ENCODE measurements at regions not wholly inside any gene's neighbourhood (a gene's known extent, or its start where the extent isn't known, plus 50 kb on each side); places are given as distances from the start of the nearest gene placed in this dataset.
"Not testable (repeated sequence)": the region's sequence is repeated elsewhere in the genome, so short reads cannot be mapped to it uniquely, and the experiment has no call there.

DNA sequence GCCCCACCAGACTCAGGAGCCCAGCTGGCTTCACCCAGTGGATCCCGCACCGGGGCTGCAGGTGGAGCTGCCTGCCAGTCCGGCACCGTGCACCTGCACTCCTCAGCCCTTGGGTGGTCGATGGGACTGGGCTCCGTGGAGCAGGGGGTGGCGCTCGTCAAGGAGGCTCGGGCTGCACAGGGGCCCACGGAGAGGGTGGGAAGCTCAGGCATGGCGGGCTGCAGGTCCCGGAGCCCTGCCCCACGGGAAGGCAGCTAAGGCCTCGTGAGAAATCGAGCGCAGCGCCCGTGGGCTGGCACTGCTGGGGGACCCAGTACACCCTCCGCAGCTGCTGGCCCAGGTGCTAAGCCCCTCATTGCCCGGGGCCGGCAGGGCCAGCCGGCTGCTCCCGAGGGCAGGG lies 766.1 kb downstream of the RAPGEF2 start:
- TF ChIP-seq, protein P1, sequence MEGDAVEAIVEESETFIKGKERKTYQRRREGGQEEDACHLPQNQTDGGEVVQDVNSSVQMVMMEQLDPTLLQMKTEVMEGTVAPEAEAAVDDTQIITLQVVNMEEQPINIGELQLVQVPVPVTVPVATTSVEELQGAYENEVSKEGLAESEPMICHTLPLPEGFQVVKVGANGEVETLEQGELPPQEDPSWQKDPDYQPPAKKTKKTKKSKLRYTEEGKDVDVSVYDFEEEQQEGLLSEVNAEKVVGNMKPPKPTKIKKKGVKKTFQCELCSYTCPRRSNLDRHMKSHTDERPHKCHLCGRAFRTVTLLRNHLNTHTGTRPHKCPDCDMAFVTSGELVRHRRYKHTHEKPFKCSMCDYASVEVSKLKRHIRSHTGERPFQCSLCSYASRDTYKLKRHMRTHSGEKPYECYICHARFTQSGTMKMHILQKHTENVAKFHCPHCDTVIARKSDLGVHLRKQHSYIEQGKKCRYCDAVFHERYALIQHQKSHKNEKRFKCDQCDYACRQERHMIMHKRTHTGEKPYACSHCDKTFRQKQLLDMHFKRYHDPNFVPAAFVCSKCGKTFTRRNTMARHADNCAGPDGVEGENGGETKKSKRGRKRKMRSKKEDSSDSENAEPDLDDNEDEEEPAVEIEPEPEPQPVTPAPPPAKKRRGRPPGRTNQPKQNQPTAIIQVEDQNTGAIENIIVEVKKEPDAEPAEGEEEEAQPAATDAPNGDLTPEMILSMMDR (IDR thresholded peaks at IDR 0.05; ENCODE audit: low read length) = not testable (repeated sequence)
- TF ChIP-seq EZH2phosphoT487 (IDR thresholded peaks at IDR 0.05; ENCODE audit: low read length); EZH2 (optimal IDR thresholded peaks at IDR 0.05; ENCODE audit: low read depth, low read length): not testable (repeated sequence)

Measured in MM.1S (cell line).